Stimulated activated naive CD8-positive, alpha-beta T cell treated with anti-CD3 and anti-CD28 coated beads, Interleukin-15, amount 100 ng/mL, for 72 hours (primary cell): ENCODE measurements at regions not wholly inside any gene's neighbourhood (a gene's known extent, or its start where the extent isn't known, plus 50 kb on each side); places are given as distances from the start of the nearest gene placed in this dataset.
"Not testable (repeated sequence)": the region's sequence is repeated elsewhere in the genome, so short reads cannot be mapped to it uniquely, and the experiment has no call there.

ENCODE experiments used
- ATAC-seq: fragments of 150-1000 bp; cut with Tn5 transposase; 2 replicates; pipeline ENCODE4 v1.10.0; 2021; ENCODE audit warnings: mild to moderate bottlenecking, moderate library complexity
- DNase-seq, 2 donors: peaks; one replicate each; pipeline ENCODE4 v3.0.0; 2021 to 2022
- H3K27ac Mint-ChIP-seq, 2 donors: one replicate each; pipeline ENCODE4 v1.8.0; 2022; ENCODE audit warnings: mild to moderate bottlenecking in 2 of 2, mixed read lengths in 2 of 2, moderate library complexity in 2 of 2
- H3K27me3 Mint-ChIP-seq: one replicate; pipeline ENCODE4 v1.8.0; 2022; ENCODE audit warnings: mixed read lengths
- H3K4me1 Mint-ChIP-seq: one replicate; pipeline ENCODE4 v1.8.0; 2022; ENCODE audit warnings: mild to moderate bottlenecking, mixed read lengths
- H3K4me3 Mint-ChIP-seq, 2 donors: one replicate each; pipeline ENCODE4 v1.8.0; 2022; ENCODE audit warnings: mild to moderate bottlenecking in 2 of 2, mixed read lengths in 2 of 2, moderate library complexity in 1 of 2
- H3K9me3 Mint-ChIP-seq, 2 donors: one replicate each; pipeline ENCODE4 v1.8.0; 2022; ENCODE audit warnings: mixed read lengths in 2 of 2

DNA sequence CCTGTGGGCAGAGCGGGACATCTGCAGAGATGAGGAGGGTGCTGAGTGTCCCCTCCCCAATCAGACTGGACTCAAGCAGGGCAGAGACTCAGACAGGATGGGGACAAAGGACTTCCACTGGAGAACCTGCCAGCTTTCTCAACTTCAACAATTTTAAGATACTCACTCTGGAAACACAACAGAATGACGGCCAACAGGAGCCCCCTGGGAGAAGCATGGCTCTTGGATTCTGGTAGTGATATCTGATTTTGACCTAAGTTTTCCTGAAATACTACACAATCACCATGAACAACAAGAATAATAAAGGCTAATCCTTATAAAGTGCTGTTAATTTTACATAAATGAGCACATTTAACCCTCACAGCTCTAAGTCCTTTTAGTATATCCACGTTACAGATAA, 83.5 kb upstream of the PLEKHG1 start:
- no peak overlapping the region for H3K27ac Mint-ChIP-seq
- ATAC-seq (no peak), DNase-seq (no peak)
- H3K9me3 Mint-ChIP-seq, result no peaks in the 10 kb centered on the region
- H3K4me1 Mint-ChIP-seq, result no peaks in the 10 kb centered on the region
- no peak overlapping the region for H3K4me3 Mint-ChIP-seq
- H3K27me3 Mint-ChIP-seq, result peaks cover 8% of the 10 kb centered on the region

DNA sequence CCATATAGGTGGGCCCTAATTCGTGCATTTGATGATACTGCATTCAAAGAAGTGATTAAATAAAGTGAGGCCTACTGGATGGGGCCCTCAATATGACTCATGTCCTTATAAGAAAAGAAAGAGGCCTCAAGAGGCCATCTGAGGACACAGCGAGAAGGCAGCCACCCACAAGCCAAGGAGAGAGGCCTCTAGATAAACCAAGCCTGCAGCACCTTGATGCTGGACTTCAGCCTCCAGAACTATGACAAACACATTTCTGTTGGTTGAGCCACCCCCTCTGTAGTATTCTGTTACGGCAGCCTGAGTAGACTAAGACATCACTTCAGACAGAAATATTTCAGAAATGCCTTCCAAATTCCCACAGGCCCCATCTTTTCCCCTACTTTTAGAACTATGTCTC, 82.5 kb upstream of the PLEKHG1 start:
- Mint-ChIP-seq H3K27ac (no peak overlapping the region), H3K4me1 (no peaks in the 10 kb centered on the region), H3K4me3 (no peak overlapping the region), H3K9me3 (no peaks in the 10 kb centered on the region), H3K27me3 (peaks cover 8% of the 10 kb centered on the region)
- DNase-seq (no peak), ATAC-seq (no peak)

DNA sequence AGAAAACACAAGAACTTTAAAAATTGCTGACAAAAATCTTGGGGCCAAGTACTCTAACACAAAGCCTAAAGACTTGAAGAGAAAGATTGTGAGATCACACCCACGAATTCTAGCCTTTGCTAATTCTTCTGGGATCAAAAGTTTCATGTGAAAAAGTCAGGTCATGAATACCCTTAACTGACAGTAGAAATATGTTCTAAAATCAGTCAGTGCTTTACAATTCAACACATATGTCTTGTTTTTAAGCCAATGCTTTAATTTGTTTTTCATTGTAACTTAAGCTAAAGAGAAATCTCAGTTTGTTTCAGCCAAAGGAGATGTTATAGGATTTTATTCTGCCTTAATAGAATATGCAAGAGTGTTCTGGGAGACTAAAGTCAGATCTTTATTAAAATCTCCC, 78.2 kb upstream of the PLEKHG1 start:
- DNase-seq (no peak), ATAC-seq (no peak)
- Mint-ChIP-seq H3K4me3 (no peak overlapping the region), H3K4me1 (no peaks in the 10 kb centered on the region), H3K9me3 (no peaks in the 10 kb centered on the region), H3K27me3 (peaks cover 19% of the 10 kb centered on the region), H3K27ac (no peak overlapping the region)

DNA sequence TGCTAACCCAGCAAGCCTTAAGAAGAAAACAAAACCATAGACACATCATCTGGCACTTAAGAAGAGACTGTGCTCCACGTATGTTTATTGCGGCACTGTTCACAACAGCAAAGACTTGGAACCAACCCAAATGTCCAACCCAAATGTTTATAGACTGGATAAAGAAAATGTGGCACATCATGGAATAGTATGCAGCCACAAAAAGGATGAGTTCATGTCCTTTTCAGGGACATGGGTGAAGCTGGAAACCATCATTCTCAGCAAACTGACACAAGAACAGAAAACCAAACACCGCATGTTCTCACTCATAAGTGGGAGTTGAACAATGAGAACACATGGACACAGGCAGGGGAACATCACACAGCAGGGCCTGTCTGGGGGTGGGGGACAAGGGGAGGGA, 76.5 kb upstream of the PLEKHG1 start:
- not testable (repeated sequence) for H3K9me3 Mint-ChIP-seq, H3K4me1 Mint-ChIP-seq, DNase-seq, H3K27ac Mint-ChIP-seq, ATAC-seq, H3K4me3 Mint-ChIP-seq
- peaks cover 35% of the 10 kb centered on the region for H3K27me3 Mint-ChIP-seq

DNA sequence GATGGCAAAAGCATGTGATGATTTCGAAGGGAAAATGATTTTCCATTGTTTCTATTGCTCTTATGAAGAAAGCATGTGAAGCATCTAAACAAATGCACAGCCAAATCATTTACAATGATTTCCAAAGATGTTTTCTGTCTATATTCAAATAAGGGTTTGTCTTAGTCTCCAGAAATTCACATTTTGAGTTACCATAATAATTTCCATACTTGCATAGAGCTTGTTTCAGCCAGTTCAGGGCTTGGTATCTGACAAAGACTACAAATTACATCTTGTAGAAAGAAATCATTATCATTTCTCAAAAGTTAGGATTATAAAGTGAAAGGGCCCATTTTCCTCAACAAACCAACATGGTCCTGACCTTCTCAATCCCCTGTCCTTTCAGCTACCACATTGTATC, 74.4 kb upstream of the PLEKHG1 start:
- ATAC-seq, result no peak
- Mint-ChIP-seq H3K27ac (no peak overlapping the region), H3K9me3 (no peaks in the 10 kb centered on the region), H3K4me3 (no peak overlapping the region), H3K27me3 (peaks cover 47% of the 10 kb centered on the region), H3K4me1 (no peaks in the 10 kb centered on the region)
- DNase-seq, result no peak

DNA sequence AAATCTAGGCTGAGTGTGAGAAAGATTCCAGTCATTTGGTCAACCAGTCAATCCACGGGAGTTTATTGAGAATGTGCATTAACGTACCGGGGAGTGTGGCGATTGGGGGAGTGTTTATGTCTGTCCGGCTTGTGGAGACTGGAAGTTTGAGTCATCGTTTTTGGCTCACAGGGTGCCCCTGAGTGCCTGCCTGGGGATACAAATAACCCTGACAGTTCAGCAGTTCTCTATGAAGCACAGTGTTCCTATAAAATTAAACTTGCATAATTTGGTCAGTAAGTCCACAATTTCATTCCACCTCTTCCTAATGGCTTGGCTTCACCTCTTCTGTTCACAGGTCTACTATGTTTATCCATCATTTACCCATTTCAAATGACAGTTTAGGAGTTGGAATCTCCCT, 72.6 kb upstream of the PLEKHG1 start:
- peaks cover 47% of the 10 kb centered on the region for H3K27me3 Mint-ChIP-seq
- no peak overlapping the region for H3K4me3 Mint-ChIP-seq
- ATAC-seq, result no peak
- no peak overlapping the region for H3K27ac Mint-ChIP-seq
- no peaks in the 10 kb centered on the region for H3K4me1 Mint-ChIP-seq
- no peak for DNase-seq
- H3K9me3 Mint-ChIP-seq, result no peaks in the 10 kb centered on the region

DNA sequence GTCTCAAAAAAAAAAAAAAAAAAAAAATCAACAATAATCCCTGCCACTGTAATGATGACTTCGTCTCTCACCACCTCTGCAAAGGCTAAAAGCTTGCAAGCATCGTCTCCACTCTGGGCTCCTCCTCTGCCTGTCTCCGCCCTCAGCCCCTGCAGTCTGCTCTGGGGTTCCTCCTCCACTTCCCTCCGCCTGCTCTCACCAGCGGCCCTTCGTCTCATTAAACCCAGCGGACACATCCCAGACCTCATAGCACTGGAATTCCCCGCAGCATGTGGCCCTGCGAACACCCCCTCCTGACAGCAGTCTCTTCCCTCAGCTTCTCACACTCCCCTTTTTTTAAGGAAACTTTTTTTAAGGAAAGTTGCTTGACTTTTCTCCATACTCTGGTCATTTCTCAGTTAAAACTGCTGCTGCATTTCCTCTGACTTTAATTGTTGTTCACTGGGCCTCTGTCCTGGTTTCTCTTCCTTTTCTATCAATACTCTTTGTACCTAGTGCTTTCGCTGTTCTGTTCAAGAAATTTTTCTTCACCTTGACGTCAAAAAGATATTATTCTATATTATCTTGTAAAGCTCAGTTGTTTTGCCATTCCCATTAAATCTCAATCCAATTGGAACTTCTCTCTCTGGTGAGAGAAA, 70.9 kb upstream of the PLEKHG1 start:
- no peaks in the 10 kb centered on the region for H3K9me3 Mint-ChIP-seq
- H3K4me1 Mint-ChIP-seq, result no peaks in the 10 kb centered on the region
- peaks cover 45% of the 10 kb centered on the region for H3K27me3 Mint-ChIP-seq
- no peak for DNase-seq
- no peak for ATAC-seq
- H3K4me3 Mint-ChIP-seq, result no peak overlapping the region
- H3K27ac Mint-ChIP-seq, result no peak overlapping the region

DNA sequence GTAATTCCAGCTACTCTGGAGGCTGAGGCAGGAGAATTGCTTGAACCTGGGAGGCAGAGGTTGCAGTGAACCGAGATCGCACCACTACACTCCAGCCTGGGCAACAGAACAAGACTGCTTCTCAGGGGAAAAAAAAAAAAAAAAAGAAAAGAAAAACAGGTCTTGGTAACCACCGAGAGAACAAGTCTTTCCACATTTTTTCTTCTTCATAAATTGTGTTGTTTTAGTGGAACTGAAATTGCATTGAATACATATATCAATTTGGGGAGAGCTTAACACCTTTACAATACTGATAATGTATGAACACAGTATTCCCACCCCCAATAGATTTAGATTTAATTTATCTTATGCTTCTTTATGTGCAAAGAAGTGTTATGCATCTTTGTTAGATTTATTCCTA, 70.0 kb upstream of the PLEKHG1 start:
- peaks cover 40% of the 10 kb centered on the region for H3K27me3 Mint-ChIP-seq
- no peaks in the 10 kb centered on the region for H3K9me3 Mint-ChIP-seq
- no peaks in the 10 kb centered on the region for H3K4me1 Mint-ChIP-seq
- DNase-seq, result no peak
- no peak overlapping the region for H3K4me3 Mint-ChIP-seq
- H3K27ac Mint-ChIP-seq, result no peak overlapping the region
- ATAC-seq, result no peak

DNA sequence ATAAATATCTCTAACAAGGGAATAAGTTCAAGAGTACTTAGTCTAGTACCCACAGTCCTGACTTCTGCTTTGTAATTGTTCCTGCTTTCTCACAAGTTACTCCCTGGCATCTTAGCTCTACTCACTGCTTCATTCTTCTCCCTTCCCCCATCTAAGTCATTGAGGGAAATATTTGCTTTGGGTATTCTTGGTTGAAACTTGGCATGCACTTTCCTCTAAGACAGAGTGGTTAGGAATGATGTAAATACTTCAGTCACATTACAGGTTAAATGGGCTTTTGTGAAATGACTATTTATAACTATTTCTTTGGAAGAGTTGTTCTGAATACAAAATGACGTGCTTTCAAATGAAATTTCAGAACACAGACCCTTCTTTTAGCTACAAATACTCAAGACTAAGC, 67.7 kb upstream of the PLEKHG1 start:
- DNase-seq (no peak), ATAC-seq (no peak)
- peaks cover 22% of the 10 kb centered on the region for H3K27me3 Mint-ChIP-seq
- no peaks in the 10 kb centered on the region for H3K4me1 Mint-ChIP-seq
- no peaks in the 10 kb centered on the region for H3K9me3 Mint-ChIP-seq
- H3K4me3 Mint-ChIP-seq, result no peak overlapping the region
- no peak overlapping the region for H3K27ac Mint-ChIP-seq

DNA sequence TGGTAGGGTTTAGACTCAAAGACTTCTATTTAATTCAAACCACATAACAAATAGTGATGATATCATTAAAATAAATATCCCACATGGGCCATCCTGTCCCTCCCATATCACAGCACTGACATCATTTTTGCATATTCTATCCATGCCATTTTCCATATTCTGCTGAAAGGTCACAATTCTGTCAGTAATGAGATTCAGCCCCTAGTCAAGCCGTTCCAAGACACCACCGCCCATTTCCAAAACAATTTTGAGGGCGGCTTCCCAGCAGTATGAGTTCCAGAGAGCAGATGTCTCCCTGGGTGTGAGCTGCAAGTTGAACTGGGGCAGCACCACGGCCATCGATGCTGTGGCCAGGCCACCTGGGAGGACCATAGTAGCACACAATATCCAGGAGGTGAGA, 65.1 kb upstream of the PLEKHG1 start:
- no peak for DNase-seq
- ATAC-seq, result no peak
- H3K4me3 Mint-ChIP-seq, result no peak overlapping the region
- H3K27me3 Mint-ChIP-seq, result peaks cover 16% of the 10 kb centered on the region
- no peaks in the 10 kb centered on the region for H3K9me3 Mint-ChIP-seq
- H3K4me1 Mint-ChIP-seq, result no peaks in the 10 kb centered on the region
- no peak overlapping the region for H3K27ac Mint-ChIP-seq

DNA sequence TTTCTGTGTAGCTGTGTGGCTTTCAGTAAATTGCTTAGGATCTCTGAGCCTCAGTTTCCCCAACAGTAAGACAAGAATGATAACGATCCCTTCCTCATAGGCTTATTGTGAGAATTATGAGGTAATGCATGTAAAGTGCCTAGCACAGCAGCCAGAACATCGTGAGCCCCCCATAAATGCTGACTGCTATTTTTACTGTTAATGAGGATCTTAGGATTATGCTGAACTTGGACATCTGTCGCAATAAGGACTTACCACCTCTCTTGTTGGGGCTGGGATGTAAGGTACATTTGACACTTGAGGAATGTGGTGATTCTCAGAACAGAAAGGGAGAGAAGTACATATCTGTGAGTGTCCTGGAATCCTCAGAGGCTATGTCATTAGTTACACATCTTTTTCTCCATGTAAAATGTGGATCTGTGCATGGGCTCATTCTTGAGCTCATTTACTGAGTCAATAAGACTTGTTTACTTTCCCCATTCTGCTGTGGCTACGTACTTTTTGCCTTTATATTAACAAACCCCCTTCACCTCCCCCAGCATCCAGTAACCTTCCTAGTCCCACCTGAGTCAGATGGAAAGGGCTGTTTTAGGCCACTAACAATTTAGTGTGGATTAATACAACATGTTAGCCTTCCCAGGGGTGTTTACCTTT, 64.4 kb upstream of the PLEKHG1 start:
- Mint-ChIP-seq H3K9me3 (no peaks in the 10 kb centered on the region), H3K4me3 (no peak overlapping the region), H3K4me1 (no peaks in the 10 kb centered on the region), H3K27me3 (peaks cover 20% of the 10 kb centered on the region), H3K27ac (peak overlapping the region in 1 of 2 donors; percentile 10)
- ATAC-seq, result no peak
- no peak for DNase-seq

DNA sequence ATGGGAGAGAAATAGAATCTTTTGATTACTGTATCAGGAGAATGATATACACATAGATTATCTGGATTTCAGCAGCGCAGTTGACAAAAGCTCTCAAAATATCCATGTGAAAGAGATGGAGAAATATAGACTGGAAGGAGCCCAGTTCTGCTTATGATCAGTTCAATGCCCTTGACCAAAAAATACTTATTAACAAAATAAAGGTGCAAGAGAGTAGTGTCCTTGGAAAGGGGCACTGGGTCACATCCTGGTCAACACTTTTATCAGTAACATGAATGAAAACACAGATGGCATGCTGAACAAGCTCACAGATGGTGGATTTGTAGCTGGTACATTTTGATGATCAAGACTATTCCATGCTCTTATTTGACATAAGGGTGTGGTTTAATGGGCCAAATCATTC, 63.9 kb upstream of the PLEKHG1 start:
- peaks cover 20% of the 10 kb centered on the region for H3K27me3 Mint-ChIP-seq
- no peaks in the 10 kb centered on the region for H3K4me1 Mint-ChIP-seq

DNA sequence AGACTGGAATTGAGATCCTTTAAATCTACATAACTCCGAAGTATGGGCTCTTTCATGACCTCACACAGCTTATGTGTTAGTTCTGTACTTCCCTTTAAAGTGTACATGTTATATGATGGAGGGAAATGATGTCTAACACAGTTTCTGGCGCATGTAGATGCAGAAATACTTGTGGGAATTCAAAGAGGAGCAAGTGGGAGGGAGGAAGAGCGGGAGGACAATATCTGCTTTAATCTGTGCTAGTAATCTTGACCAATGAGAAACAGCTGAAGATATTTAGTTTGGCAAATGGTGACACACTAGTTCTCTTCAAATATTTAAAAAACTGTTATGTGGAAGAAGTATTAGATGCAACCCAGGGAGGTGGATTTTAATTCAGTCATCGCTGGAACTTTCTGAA, 62.9 kb upstream of the PLEKHG1 start:
- ATAC-seq (no peak), DNase-seq (no peak)
- no peaks in the 10 kb centered on the region for H3K9me3 Mint-ChIP-seq
- no peak overlapping the region for H3K27ac Mint-ChIP-seq
- H3K4me1 Mint-ChIP-seq, result no peaks in the 10 kb centered on the region
- H3K4me3 Mint-ChIP-seq, result no peak overlapping the region
- peaks cover 20% of the 10 kb centered on the region for H3K27me3 Mint-ChIP-seq

More for the DNA sequence above, 63.9 kb upstream of the PLEKHG1 start:
- H3K9me3 Mint-ChIP-seq, result no peaks in the 10 kb centered on the region
- no peak overlapping the region for H3K27ac Mint-ChIP-seq
- H3K4me3 Mint-ChIP-seq, result no peak overlapping the region
- DNase-seq (no peak), ATAC-seq (no peak)

DNA sequence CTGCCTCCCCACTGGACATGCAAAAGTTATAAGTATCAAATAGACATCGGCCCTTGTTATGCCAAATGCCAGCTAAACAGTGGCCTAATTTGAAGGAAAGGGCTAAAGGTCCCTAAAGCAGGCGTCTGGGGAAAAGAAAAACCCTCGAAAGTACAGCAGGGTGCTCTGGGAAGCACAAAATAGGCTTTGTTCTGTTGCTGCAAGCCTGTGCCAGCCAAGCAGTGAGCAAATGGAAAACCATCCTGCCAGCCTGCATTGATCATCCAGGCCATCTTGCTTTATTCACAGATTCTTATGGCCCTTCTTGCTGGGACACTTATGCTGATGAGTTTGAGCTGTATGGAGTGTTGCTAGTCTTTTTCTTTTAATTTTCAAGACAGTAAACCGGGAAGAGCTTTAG, 62.2 kb upstream of the PLEKHG1 start:
- ATAC-seq, result no peak
- Mint-ChIP-seq H3K9me3 (no peaks in the 10 kb centered on the region), H3K27me3 (peaks cover 20% of the 10 kb centered on the region), H3K27ac (no peak overlapping the region), H3K4me1 (no peaks in the 10 kb centered on the region), H3K4me3 (no peak overlapping the region)
- DNase-seq, result no peak

DNA sequence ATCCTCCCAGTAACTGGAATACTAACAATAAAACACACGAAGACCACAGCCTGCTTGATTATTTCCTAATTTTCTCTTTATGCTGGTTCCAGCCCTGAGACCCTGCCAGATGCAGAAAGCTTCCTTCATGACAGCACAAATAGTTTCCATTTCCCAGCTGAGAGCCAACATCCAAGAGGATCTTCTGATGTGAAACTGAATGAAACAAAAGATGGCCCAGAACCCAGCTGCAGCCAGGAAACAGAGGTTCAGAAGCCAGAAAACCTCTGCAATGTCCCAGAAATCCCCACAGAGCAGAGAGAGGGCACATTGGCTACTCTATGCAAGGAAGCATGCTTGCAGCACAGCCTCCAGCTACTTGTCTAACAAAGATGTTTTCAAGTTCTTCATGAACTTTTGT, 61.8 kb upstream of the PLEKHG1 start:
- no peaks in the 10 kb centered on the region for H3K4me1 Mint-ChIP-seq
- H3K27ac Mint-ChIP-seq, result no peak overlapping the region
- no peak overlapping the region for H3K4me3 Mint-ChIP-seq
- H3K27me3 Mint-ChIP-seq, result peaks cover 20% of the 10 kb centered on the region
- DNase-seq (no peak), ATAC-seq (no peak)
- no peaks in the 10 kb centered on the region for H3K9me3 Mint-ChIP-seq

DNA sequence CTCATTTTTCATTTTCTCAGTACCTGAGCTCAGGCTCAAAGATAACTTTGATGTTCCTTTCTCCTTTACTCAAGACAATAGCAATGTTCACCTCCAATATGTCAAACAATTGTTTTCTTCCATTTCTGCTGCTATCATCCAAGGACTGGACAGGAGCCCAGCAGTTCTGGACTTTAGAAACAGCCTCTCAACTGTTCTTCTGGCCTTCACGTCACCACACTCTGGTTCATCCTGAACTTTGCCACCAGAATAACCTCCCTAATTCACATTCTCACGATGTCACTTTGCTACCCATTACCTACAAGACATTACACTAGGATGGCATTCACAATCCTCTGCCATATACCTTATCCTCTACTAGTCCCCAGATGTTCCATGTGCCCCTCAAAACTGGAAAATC, 60.6 kb upstream of the PLEKHG1 start:
- no peak for ATAC-seq
- no peak for DNase-seq
- Mint-ChIP-seq H3K9me3 (no peaks in the 10 kb centered on the region), H3K27me3 (peaks cover 20% of the 10 kb centered on the region), H3K4me1 (no peaks in the 10 kb centered on the region), H3K4me3 (no peak overlapping the region), H3K27ac (no peak overlapping the region)

DNA sequence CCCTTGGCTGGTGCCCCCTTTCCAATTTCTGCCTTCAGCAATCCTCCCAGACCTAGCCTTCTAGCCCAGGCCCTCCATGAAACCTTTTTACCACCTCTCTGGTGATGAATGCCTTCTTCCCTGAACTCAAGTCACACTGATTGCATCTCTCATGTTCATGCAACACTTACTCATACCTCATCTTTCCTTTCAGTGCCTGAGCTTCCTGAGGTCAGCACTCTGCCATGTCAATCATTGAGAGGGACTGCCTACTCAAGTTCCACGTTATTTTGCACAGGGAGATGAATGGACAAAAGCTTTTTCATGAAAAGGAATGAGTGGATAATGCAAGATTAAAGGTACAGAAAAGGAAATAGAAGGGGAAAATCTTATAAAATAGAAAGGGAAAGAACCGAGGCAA, 60.1 kb upstream of the PLEKHG1 start:
- H3K4me3 Mint-ChIP-seq, result no peak overlapping the region
- DNase-seq (no peak), ATAC-seq (no peak)
- H3K27ac Mint-ChIP-seq, result no peak overlapping the region
- peaks cover 20% of the 10 kb centered on the region for H3K27me3 Mint-ChIP-seq
- no peaks in the 10 kb centered on the region for H3K9me3 Mint-ChIP-seq
- no peaks in the 10 kb centered on the region for H3K4me1 Mint-ChIP-seq
